Left ventricle myocardium inferior (tissue), 1 donor: ENCODE measurements at regions not wholly inside any gene's neighbourhood (a gene's known extent, or its start where the extent isn't known, plus 50 kb on each side); places are given as distances from the start of the nearest gene placed in this dataset.

Experiments used
- DNase-seq: peaks from one replicate; pipeline ENCODE4 v3.0.0-alpha.2; 2020
- H3K27ac ChIP-seq: fragments of 200-600 bp; replicated peaks from 2 replicates; pipeline ENCODE4 v1.8.0; 2021
- H3K27me3 ChIP-seq: fragments of 200-600 bp; 2 replicates; pipeline ENCODE4 v1.8.0; 2021; ENCODE audit warnings: low read depth
- H3K36me3 ChIP-seq: fragments of 200-600 bp; 2 replicates; pipeline ENCODE4 v1.8.0; 2021
- H3K4me1 ChIP-seq: fragments of 200-600 bp; 2 replicates; pipeline ENCODE4 v1.8.0; 2021
- H3K4me3 ChIP-seq: fragments of 200-600 bp; 2 replicates; pipeline ENCODE4 v1.8.0; 2021; ENCODE audit warnings: mild to moderate bottlenecking, moderate library complexity
- H3K9me3 ChIP-seq: fragments of 200-600 bp; replicated peaks from 2 replicates; pipeline ENCODE4 v1.8.0; 2021
- intact Hi-C: fragments of 100-400 bp; cut with micrococcal nuclease; formaldehyde crosslinking; loops from one replicate; pipeline ENCODE4 v1.11.0; 2022
- TF ChIP-seq, protein P1 (sequence below): fragments of 200-600 bp; IDR thresholded peaks from 2 replicates; pipeline ENCODE4 v1.8.0; 2021; ENCODE audit warnings: antibody characterized with exemption, mild to moderate bottlenecking, borderline replicate concordance
- donor health status: DM: no; HTN: yes; CAD: no; lungs with severe emphysema.

DNA sequence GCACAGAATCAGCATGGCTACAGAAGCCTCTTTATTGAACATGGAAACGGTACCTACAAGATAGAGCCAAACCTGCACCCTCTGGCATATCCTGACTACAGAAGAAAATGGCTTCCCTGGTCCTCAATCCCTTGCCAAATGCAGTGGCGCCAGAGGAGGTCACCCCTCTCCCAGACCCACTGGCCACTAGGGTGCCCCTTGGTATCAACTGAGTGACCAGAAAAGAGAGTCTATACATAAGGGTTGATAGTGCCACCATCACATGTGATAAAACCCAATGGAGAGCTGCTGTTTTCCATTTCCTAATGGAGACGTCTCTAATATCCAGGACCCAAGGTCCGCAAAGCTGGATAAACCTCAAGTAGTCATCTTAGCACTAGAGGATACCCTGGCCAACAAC, 52.7 kb upstream of the ALK start:
- H3K36me3 ChIP-seq: no peaks in the 10 kb centered on the region
- no peaks in the 10 kb centered on the region for H3K9me3 ChIP-seq
- no peak overlapping the region for H3K27ac ChIP-seq
- H3K4me3 ChIP-seq: no peak overlapping the region
- no peaks in the 10 kb centered on the region for H3K4me1 ChIP-seq
- intact Hi-C loops: no loop called here
- peaks cover 44% of the 10 kb centered on the region for H3K27me3 ChIP-seq
- TF ChIP-seq, protein P1, sequence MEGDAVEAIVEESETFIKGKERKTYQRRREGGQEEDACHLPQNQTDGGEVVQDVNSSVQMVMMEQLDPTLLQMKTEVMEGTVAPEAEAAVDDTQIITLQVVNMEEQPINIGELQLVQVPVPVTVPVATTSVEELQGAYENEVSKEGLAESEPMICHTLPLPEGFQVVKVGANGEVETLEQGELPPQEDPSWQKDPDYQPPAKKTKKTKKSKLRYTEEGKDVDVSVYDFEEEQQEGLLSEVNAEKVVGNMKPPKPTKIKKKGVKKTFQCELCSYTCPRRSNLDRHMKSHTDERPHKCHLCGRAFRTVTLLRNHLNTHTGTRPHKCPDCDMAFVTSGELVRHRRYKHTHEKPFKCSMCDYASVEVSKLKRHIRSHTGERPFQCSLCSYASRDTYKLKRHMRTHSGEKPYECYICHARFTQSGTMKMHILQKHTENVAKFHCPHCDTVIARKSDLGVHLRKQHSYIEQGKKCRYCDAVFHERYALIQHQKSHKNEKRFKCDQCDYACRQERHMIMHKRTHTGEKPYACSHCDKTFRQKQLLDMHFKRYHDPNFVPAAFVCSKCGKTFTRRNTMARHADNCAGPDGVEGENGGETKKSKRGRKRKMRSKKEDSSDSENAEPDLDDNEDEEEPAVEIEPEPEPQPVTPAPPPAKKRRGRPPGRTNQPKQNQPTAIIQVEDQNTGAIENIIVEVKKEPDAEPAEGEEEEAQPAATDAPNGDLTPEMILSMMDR: no peak
- no peak for DNase-seq

DNA sequence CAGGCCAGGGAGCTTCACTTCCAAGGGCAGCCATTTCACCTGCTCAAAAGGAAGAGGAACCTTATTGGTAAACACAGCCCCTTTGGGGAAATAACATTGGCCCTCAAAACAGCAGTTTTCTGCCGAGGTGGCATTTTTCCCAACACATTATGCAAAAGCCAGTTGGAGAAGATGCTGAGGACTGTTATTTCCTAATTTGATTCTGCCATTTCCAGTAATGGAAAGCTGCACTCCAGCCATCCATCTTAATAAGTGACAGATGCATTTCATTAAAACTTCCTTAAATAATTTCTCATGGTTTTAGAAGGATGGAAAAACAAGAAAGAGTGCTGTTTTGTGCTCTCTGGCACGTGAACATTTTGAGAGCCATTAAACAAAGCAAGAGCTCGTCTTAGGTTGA, 55.9 kb upstream of the ALK start:
- DNase-seq: no peak
- Histone ChIP-seq H3K27me3 (peaks cover 15% of the 10 kb centered on the region), H3K4me3 (no peak overlapping the region), H3K9me3 (no peaks in the 10 kb centered on the region), H3K27ac (no peak overlapping the region), H3K36me3 (no peaks in the 10 kb centered on the region), H3K4me1 (no peaks in the 10 kb centered on the region)
- TF ChIP-seq, protein P1: no peak
- intact Hi-C loops: no loop called here

DNA sequence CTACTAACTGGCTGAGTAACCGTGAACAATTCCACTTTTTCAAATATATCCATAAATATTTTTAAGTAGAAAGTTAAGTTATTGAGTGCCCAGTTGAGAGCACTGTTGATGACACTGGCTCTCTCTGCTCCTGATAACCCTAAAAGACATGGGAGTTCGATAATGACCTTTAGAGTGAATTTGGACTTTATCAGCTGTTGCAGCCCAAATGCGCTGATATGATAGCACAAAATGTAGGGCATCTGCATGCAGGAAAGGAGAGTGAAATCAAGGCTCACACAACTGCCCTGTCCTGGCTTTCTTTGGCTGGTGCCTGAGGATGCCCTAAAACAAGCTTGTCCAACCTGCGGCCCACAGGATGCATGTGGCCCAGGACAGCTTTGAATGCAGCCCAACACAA, 60.0 kb upstream of the ALK start:
- Histone ChIP-seq H3K4me3 (no peak overlapping the region), H3K36me3 (no peaks in the 10 kb centered on the region), H3K27ac (no peak overlapping the region), H3K27me3 (peaks cover 21% of the 10 kb centered on the region), H3K9me3 (no peaks in the 10 kb centered on the region), H3K4me1 (no peaks in the 10 kb centered on the region)
- no peak for DNase-seq
- intact Hi-C loops: no loop called here
- TF ChIP-seq, protein P1: no peak

DNA sequence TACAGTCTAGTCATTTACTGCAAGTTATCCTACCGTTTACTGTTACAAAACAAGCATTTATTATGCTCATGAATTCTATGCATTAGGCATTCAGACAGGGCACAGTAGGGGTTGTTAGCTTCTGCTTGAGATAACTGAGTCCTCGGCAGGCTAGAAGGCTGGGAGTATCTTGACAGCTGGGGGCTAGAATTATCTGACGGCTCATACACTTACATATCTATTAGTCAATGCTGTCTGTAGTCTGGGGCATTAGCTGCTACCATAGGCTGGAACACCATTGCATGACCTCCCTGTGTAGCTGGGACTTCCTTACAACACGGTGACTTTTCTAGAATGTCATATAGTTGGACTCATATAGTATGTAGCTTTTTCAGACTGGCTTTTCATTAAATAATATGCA, 61.9 kb upstream of the ALK start:
- TF ChIP-seq, protein P1: no peak
- H3K4me1 ChIP-seq: no peaks in the 10 kb centered on the region
- intact Hi-C loops: no loop called here
- H3K9me3 ChIP-seq: no peaks in the 10 kb centered on the region
- H3K27ac ChIP-seq: no peak overlapping the region
- no peaks in the 10 kb centered on the region for H3K36me3 ChIP-seq
- no peak overlapping the region for H3K4me3 ChIP-seq
- peaks cover 40% of the 10 kb centered on the region for H3K27me3 ChIP-seq
- DNase-seq: no peak

DNA sequence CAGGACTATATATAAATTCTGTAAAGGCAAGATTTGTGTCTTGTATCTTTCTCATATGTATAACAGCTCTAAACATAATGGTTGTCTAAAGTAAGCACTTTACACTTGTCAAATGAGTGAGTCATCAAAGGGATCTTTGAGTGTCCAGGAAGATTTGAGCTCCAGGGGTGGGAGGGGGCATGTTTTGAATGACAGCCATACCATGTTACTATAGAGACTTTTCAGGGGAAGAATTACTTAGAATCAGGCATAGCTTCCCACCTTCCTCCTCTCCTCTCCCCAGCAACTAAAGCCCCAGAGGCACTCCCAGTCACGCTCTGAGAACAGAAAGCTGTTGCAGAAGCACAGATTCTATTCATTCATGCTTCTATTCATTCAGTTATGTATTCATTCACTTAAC, 65.8 kb upstream of the ALK start:
- no peak overlapping the region for H3K27ac ChIP-seq
- DNase-seq: no peak
- intact Hi-C loops: no loop called here
- H3K4me3 ChIP-seq: no peak overlapping the region
- H3K9me3 ChIP-seq: no peaks in the 10 kb centered on the region
- TF ChIP-seq, protein P1: no peak
- H3K27me3 ChIP-seq: peaks cover 44% of the 10 kb centered on the region
- H3K4me1 ChIP-seq: no peaks in the 10 kb centered on the region
- no peaks in the 10 kb centered on the region for H3K36me3 ChIP-seq

DNA sequence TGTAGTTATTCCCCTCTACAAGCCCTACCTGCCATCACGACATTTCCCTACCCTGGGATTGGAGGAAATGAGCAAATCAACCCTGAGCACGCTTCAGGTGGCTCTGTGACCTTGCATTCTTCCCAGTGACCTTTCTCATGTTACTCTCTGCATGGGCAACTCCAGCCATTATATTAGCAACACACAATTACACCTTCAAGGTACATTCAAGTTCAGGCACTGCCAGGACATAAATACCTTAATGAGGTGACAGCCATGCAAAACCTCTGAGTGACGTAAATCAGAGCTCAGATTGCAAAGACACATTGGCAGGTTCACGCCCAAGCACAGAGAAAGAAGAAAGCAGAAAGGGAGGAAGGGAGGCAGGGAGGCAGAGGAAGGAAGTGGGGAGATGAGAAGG, 68.7 kb upstream of the ALK start:
- Histone ChIP-seq H3K27me3 (peaks cover 51% of the 10 kb centered on the region), H3K27ac (no peak overlapping the region), H3K4me3 (no peak overlapping the region), H3K36me3 (no peaks in the 10 kb centered on the region), H3K4me1 (no peaks in the 10 kb centered on the region), H3K9me3 (no peaks in the 10 kb centered on the region)
- no peak for DNase-seq
- TF ChIP-seq, protein P1: no peak
- intact Hi-C loops: no loop called here
